ENCODE measurements at regions not wholly inside any gene's neighbourhood (a gene's known extent, or its start where the extent isn't known, plus 50 kb on each side); places are given as distances from the start of the nearest gene placed in this dataset.

- TF ChIP-seq CTCF (IDR thresholded peaks at IDR 0.05 in 4 of 5, conservative IDR thresholded peaks at IDR 0.05 in 1 of 5), result no peak
- no peak for TF ChIP-seq POLR2A (IDR thresholded peaks at IDR 0.05)
Observed at GRCh38 chr11:91932151-91932821, 292.3 kb upstream of the FAT3 start.
